ENCODE measurements at regions not wholly inside any gene's neighbourhood (a gene's known extent, or its start where the extent isn't known, plus 50 kb on each side); places are given as distances from the start of the nearest gene placed in this dataset.

GRCh38 chr1:106173101-106173500 lies 883.4 kb upstream of the PRMT6 start:
- no peak for DNase-seq (ENCODE audit: low read depth in 4 of 4, low spot score in 3 of 4)

GRCh38 chr1:106178791-106179190 lies 877.7 kb upstream of the PRMT6 start:
- no peak for DNase-seq (ENCODE audit: low read depth in 4 of 4, low spot score in 3 of 4)

- DNase-seq (ENCODE audit: low read depth in 4 of 4, low spot score in 3 of 4): no peak
Observed at GRCh38 chr1:106181866-106182265, 874.6 kb upstream of the PRMT6 start.

- no peak for DNase-seq (ENCODE audit: low read depth in 4 of 4, low spot score in 3 of 4)
Observed at GRCh38 chr1:106185089-106185488, 871.4 kb upstream of the PRMT6 start.

GRCh38 chr1:106189780-106190179 lies 866.7 kb upstream of the PRMT6 start:
- DNase-seq (ENCODE audit: low read depth in 4 of 4, low spot score in 3 of 4): no peak

GRCh38 chr1:106194206-106194605 lies 862.3 kb upstream of the PRMT6 start:
- no peak for DNase-seq (ENCODE audit: low read depth in 4 of 4, low spot score in 3 of 4)

- no peak for DNase-seq (ENCODE audit: low read depth in 4 of 4, low spot score in 3 of 4)
Observed at GRCh38 chr1:106200711-106201110, 855.8 kb upstream of the PRMT6 start.

- no peak for DNase-seq (ENCODE audit: low read depth in 4 of 4, low spot score in 3 of 4)
Observed at GRCh38 chr1:106207185-106207584, 849.3 kb upstream of the PRMT6 start.

GRCh38 chr1:106217765-106218164 lies 838.7 kb upstream of the PRMT6 start:
- DNase-seq (ENCODE audit: low read depth in 4 of 4, low spot score in 3 of 4): no peak

- no peak for DNase-seq (ENCODE audit: low read depth in 4 of 4, low spot score in 3 of 4)
Observed at GRCh38 chr1:106222403-106222802, 834.1 kb upstream of the PRMT6 start.

GRCh38 chr1:106223213-106223612 lies 833.3 kb upstream of the PRMT6 start:
- no peak for DNase-seq (ENCODE audit: low read depth in 4 of 4, low spot score in 3 of 4)

- no peak for DNase-seq (ENCODE audit: low read depth in 4 of 4, low spot score in 3 of 4)
Observed at GRCh38 chr1:106224426-106224825, 832.0 kb upstream of the PRMT6 start.

GRCh38 chr1:106225403-106225802 lies 831.1 kb upstream of the PRMT6 start:
- DNase-seq (ENCODE audit: low read depth in 4 of 4, low spot score in 3 of 4): no peak

GRCh38 chr1:106226550-106226949 lies 829.9 kb upstream of the PRMT6 start:
- DNase-seq (ENCODE audit: low read depth in 4 of 4, low spot score in 3 of 4): no peak

- DNase-seq (ENCODE audit: low read depth in 4 of 4, low spot score in 3 of 4): no peak
Observed at GRCh38 chr1:106232128-106232527, 824.3 kb upstream of the PRMT6 start.

- DNase-seq (ENCODE audit: low read depth in 4 of 4, low spot score in 3 of 4): no peak
Observed at GRCh38 chr1:106233511-106233910, 823.0 kb upstream of the PRMT6 start.

GRCh38 chr1:106249365-106249764 lies 807.1 kb upstream of the PRMT6 start:
- DNase-seq (ENCODE audit: low read depth in 4 of 4, low spot score in 3 of 4): no peak

GRCh38 chr1:106249810-106250209 lies 806.7 kb upstream of the PRMT6 start:
- DNase-seq (ENCODE audit: low read depth in 4 of 4, low spot score in 3 of 4): no peak

- no peak for DNase-seq (ENCODE audit: low read depth in 4 of 4, low spot score in 3 of 4)
Observed at GRCh38 chr1:106254748-106255147, 801.7 kb upstream of the PRMT6 start.

- no peak for DNase-seq (ENCODE audit: low read depth in 4 of 4, low spot score in 3 of 4)
Observed at GRCh38 chr1:106266786-106267185, 789.7 kb upstream of the PRMT6 start.

- DNase-seq (ENCODE audit: low read depth in 4 of 4, low spot score in 3 of 4): no peak
Observed at GRCh38 chr1:106268070-106268469, 788.4 kb upstream of the PRMT6 start.

- DNase-seq (ENCODE audit: low read depth in 4 of 4, low spot score in 3 of 4): no peak
Observed at GRCh38 chr1:106276871-106277270, 779.6 kb upstream of the PRMT6 start.

GRCh38 chr1:106277786-106278185 lies 778.7 kb upstream of the PRMT6 start:
- DNase-seq (ENCODE audit: low read depth in 4 of 4, low spot score in 3 of 4): no peak

- DNase-seq (ENCODE audit: low read depth in 4 of 4, low spot score in 3 of 4): no peak
Observed at GRCh38 chr1:106278716-106279115, 777.8 kb upstream of the PRMT6 start.

All from left renal pelvis (tissue), 4 donors.